ENCODE measurements at regions not wholly inside any gene's neighbourhood (a gene's known extent, or its start where the extent isn't known, plus 50 kb on each side); places are given as distances from the start of the nearest gene placed in this dataset.

DNA sequence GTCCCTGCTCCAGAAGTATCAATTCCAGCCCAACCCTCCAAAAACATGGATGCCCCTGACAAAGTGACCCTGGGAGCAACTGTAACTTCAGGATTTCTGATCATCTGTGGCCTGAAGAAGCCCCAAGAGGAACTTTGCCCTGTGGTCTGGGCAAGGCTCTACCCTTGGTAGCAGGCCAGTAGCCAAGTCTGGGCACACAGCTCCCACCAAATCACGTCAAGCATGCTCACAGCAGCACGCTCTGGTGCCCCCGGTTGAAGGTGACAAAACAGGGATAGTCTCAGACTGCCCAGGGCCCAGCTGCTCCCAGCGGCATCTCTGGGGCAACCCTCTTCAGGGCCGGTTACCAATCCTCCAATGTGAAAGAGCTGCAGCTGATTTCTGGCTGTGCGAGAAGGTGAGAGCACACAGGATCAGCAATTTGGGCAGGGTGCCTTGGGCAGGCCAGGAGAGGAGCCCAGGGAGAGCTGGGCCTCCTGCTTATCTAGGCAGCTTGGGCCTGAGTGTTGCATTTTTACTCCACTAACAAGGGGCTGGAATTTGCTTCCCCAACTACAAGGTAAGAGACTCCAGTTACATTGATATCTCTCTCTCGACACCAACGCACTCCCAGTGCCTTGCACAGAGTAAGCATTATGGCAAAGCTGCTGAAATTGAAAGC lies 418.1 kb downstream of the BCOR start:
- Histone ChIP-seq H2AFZ (ENCODE audit: low read length) (no peak overlapping the region), H4K8ac (replicated peaks; ENCODE audit: insufficient read length, low read depth, low read length) (no peak overlapping the region), H2BK15ac (ENCODE audit: low read depth, low read length) (no peak overlapping the region), H3K4me1 (ENCODE audit: insufficient read depth, low read length) (peaks cover 4% of the 10 kb centered on the region; the same call in 1 of the 2 replicates), H3K4ac (ENCODE audit: low read depth, low read length) (no peak overlapping the region), H3K18ac (ENCODE audit: insufficient read length, low read depth, low read length) (no peak overlapping the region), H4K5ac (ENCODE audit: insufficient read length, low read depth, low read length) (no peak overlapping the region), H4K91ac (ENCODE audit: insufficient read length, low read depth, low read length) (no peak overlapping the region), H3K56ac (ENCODE audit: insufficient read length, low read depth, low read length) (no peak overlapping the region), H3K79me2 (ENCODE audit: insufficient read depth, low read length) (no peaks in the 10 kb centered on the region), H3K27me3 (ENCODE audit: insufficient read depth, low read length) (no peaks in the 10 kb centered on the region), H3K23ac (ENCODE audit: insufficient read length, low read depth, low read length) (no peak overlapping the region), H3K23me2 (ENCODE audit: insufficient read length, low read depth, low read length, poor library complexity, severe bottlenecking) (no peaks in the 10 kb centered on the region), H3K9me3 (ENCODE audit: control insufficient read depth, low read depth, low read length) (no peaks in the 10 kb centered on the region), H2BK5ac (ENCODE audit: insufficient read length, low read length) (no peak overlapping the region), H2BK120ac (ENCODE audit: low read depth, low read length, poor library complexity, severe bottlenecking) (no peak overlapping the region), H4K20me1 (ENCODE audit: control insufficient read depth, insufficient read depth, insufficient read length) (no peaks in the 10 kb centered on the region), H3K27ac (ENCODE audit: insufficient read length, low read depth, low read length) (no peak overlapping the region), H3T11ph (ENCODE audit: low read length) (no peak overlapping the region), H3K9ac (ENCODE audit: extremely low read depth, insufficient read length, low read length) (no peak overlapping the region), H2BK20ac (ENCODE audit: low read depth, low read length, poor library complexity, severe bottlenecking) (no peak overlapping the region), H2BK12ac (ENCODE audit: insufficient read length, low read depth, low read length) (no peak overlapping the region), H3K79me1 (ENCODE audit: insufficient read depth, low read depth, low read length, poor library complexity, severe bottlenecking) (no peaks in the 10 kb centered on the region), H2AK5ac (ENCODE audit: insufficient read length, low read length) (no peak overlapping the region), H3K4me2 (ENCODE audit: insufficient read depth, insufficient read length, low read length) (no peak overlapping the region), H3K14ac (ENCODE audit: insufficient read depth, low read length) (no peak overlapping the region)
- Mint-ChIP-seq H3K27me3 (ENCODE audit: low read depth) (peaks cover 7% of the 10 kb centered on the region), H3K27ac (no peak overlapping the region), H3K4me3 (no peak overlapping the region), H3K4me1 (peaks cover 8 to 12% of the 10 kb centered on the region in 2 experiments), H3K36me3 (ENCODE audit: insufficient read depth in 1 of 3, low read depth in 3 of 3) (peaks cover 6 to 16% (median 9%) of the 10 kb centered on the region in 3 experiments), H3K9me3 (peaks cover 68 to 74% of the 10 kb centered on the region in 2 experiments)
- TF ChIP-seq, protein P1, sequence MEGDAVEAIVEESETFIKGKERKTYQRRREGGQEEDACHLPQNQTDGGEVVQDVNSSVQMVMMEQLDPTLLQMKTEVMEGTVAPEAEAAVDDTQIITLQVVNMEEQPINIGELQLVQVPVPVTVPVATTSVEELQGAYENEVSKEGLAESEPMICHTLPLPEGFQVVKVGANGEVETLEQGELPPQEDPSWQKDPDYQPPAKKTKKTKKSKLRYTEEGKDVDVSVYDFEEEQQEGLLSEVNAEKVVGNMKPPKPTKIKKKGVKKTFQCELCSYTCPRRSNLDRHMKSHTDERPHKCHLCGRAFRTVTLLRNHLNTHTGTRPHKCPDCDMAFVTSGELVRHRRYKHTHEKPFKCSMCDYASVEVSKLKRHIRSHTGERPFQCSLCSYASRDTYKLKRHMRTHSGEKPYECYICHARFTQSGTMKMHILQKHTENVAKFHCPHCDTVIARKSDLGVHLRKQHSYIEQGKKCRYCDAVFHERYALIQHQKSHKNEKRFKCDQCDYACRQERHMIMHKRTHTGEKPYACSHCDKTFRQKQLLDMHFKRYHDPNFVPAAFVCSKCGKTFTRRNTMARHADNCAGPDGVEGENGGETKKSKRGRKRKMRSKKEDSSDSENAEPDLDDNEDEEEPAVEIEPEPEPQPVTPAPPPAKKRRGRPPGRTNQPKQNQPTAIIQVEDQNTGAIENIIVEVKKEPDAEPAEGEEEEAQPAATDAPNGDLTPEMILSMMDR (conservative IDR thresholded peaks at IDR 0.05) = no peak
- no peak for DNase-seq
- no CpG with 5 or more reads among the region's 8 CpGs for whole genome bisulfite sequencing (ENCODE audit: extremely low coverage, insufficient read length, low lambda C conversion rate)

Data from H9 (cell line).